GM19043 (cell line): ENCODE measurements at regions not wholly inside any gene's neighbourhood (a gene's known extent, or its start where the extent isn't known, plus 50 kb on each side); places are given as distances from the start of the nearest gene placed in this dataset.
A peak's percentile ranks its signal among the peaks of the same experiment; 100 is the strongest.

Experiments
- ATAC-seq: cut with Tn5 transposase; IDR thresholded peaks from one replicate; pipeline ENCODE4 v1.9.1; 2021; ENCODE audit warnings: low read depth; ENCODE audit not compliant: unreplicated experiment

- ATAC-seq, result peak; percentile 49
Observed at GRCh38 chrX:134718105-134718965, 60.1 kb upstream of the PLAC1 start.

- no peak for ATAC-seq
Observed at GRCh38 chrX:134717698-134718097, 59.4 kb upstream of the PLAC1 start.

GRCh38 chrX:134716620-134717012 lies 58.3 kb upstream of the PLAC1 start:
- ATAC-seq, result no peak

- ATAC-seq, result no peak
Observed at GRCh38 chrX:134715930-134716619, 57.8 kb upstream of the PLAC1 start.

- ATAC-seq, result no peak
Observed at GRCh38 chrX:134714633-134715110, 56.4 kb upstream of the PLAC1 start.

- no peak for ATAC-seq
Observed at GRCh38 chrX:134713618-134714107, 55.4 kb upstream of the PLAC1 start.

- no peak for ATAC-seq
Observed at GRCh38 chrX:134712272-134712671, 54.0 kb upstream of the PLAC1 start.

GRCh38 chrX:134711135-134711921 lies 53.1 kb upstream of the PLAC1 start:
- no peak for ATAC-seq
